ENCODE measurements at regions not wholly inside any gene's neighbourhood (a gene's known extent, or its start where the extent isn't known, plus 50 kb on each side); places are given as distances from the start of the nearest gene placed in this dataset.
"Not testable (repeated sequence)": the region's sequence is repeated elsewhere in the genome, so short reads cannot be mapped to it uniquely, and the experiment has no call there.

- no peak overlapping the region for H3K4me3 ChIP-seq
- H3K4me1 ChIP-seq, result no peaks in the 10 kb centered on the region
- H3K36me3 ChIP-seq (ENCODE audit: insufficient read depth in 1 of 2, low read depth in 1 of 2), result no peaks in the 10 kb centered on the region
- no peak for ATAC-seq
- TF ChIP-seq, protein P1, sequence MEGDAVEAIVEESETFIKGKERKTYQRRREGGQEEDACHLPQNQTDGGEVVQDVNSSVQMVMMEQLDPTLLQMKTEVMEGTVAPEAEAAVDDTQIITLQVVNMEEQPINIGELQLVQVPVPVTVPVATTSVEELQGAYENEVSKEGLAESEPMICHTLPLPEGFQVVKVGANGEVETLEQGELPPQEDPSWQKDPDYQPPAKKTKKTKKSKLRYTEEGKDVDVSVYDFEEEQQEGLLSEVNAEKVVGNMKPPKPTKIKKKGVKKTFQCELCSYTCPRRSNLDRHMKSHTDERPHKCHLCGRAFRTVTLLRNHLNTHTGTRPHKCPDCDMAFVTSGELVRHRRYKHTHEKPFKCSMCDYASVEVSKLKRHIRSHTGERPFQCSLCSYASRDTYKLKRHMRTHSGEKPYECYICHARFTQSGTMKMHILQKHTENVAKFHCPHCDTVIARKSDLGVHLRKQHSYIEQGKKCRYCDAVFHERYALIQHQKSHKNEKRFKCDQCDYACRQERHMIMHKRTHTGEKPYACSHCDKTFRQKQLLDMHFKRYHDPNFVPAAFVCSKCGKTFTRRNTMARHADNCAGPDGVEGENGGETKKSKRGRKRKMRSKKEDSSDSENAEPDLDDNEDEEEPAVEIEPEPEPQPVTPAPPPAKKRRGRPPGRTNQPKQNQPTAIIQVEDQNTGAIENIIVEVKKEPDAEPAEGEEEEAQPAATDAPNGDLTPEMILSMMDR (IDR thresholded peaks at IDR 0.05), result no peak
- H3K27ac ChIP-seq, result no peak overlapping the region
- H3K27me3 ChIP-seq (ENCODE audit: insufficient read depth in 3 of 3, low read length in 2 of 3), result peaks cover 0 to 2% (median 0%) of the 10 kb centered on the region in 3 donors
- DNase-seq, result no peak
- 77 to 88% (median 84%) methylated on average over 3 of the region's 3 CpGs for WGBS, 3 donors
- no peaks in the 10 kb centered on the region for H3K9me3 ChIP-seq
- intact Hi-C loops (cut with DNase I), result no loop called here
These were observed 250.7 kb upstream of the KAZN start for GRCh38 chr1:14347776-14348175.

DNA sequence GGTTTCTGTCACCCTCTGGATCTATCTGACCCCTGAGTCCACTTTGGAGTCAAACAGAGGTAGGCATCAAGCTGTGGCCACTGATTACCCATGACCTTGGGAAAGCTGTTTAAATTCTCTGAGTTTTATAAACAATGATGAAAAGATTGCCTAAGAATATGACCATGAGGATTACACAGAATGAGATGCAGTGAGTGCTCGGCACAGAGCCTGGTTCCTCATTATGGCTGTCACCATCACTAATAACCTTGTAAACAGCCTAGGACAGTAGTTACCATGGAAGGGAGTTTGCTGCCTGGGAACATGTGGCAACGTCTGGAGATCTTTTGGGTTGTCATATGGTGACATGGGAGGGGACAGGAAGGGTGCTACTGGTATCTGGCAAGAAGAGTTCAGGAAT, 248.3 kb upstream of the KAZN start:
- ATAC-seq (no peak), DNase-seq (no peak)
- no peaks in the 10 kb centered on the region for H3K36me3 ChIP-seq (ENCODE audit: insufficient read depth in 1 of 2, low read depth in 1 of 2)
- H3K27ac ChIP-seq, result no peak overlapping the region
- H3K27me3 ChIP-seq (ENCODE audit: insufficient read depth in 3 of 3, low read length in 2 of 3), result no peaks in the 10 kb centered on the region
- intact Hi-C loops (cut with DNase I), result no loop called here
- 37 to 48% (median 39%) methylated on average over 2 of the region's 2 CpGs for WGBS, 3 donors
- TF ChIP-seq, protein P1 (IDR thresholded peaks at IDR 0.05), result no peak
- no peak overlapping the region for H3K4me3 ChIP-seq
- H3K4me1 ChIP-seq, result no peaks in the 10 kb centered on the region
- H3K9me3 ChIP-seq, result no peaks in the 10 kb centered on the region

DNA sequence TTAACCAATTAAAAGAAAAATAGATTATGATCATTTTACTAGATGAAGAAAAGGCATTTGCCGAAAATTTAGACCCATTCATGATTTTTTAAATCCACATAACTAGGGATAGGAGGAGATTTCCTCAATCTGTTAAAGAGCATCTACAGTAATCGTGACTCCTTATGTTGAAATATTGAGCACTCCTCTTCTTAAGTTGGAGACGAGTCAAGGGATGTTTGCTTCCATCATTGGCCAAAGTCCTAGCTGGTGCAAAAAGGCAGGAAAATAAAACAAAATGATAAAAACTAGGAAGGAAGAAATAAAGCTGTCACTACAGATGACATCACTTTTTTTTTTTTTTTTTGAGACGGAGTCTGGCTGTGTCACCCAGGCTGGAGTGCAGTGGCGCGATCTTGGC, 245.6 kb upstream of the KAZN start:
- intact Hi-C loops (cut with DNase I), result no loop called here
- no peak for ATAC-seq
- Histone ChIP-seq H3K27me3 (ENCODE audit: insufficient read depth in 3 of 3, low read length in 2 of 3) (no peaks in the 10 kb centered on the region), H3K36me3 (ENCODE audit: insufficient read depth in 1 of 2, low read depth in 1 of 2) (no peaks in the 10 kb centered on the region), H3K4me3 (no peak overlapping the region), H3K4me1 (no peaks in the 10 kb centered on the region), H3K27ac (no peak overlapping the region), H3K9me3 (no peaks in the 10 kb centered on the region)
- no peak for DNase-seq
- TF ChIP-seq, protein P1 (IDR thresholded peaks at IDR 0.05), result no peak
- 71 to 80% (median 77%) methylated on average over 3 of the region's 6 CpGs for WGBS, 3 donors

DNA sequence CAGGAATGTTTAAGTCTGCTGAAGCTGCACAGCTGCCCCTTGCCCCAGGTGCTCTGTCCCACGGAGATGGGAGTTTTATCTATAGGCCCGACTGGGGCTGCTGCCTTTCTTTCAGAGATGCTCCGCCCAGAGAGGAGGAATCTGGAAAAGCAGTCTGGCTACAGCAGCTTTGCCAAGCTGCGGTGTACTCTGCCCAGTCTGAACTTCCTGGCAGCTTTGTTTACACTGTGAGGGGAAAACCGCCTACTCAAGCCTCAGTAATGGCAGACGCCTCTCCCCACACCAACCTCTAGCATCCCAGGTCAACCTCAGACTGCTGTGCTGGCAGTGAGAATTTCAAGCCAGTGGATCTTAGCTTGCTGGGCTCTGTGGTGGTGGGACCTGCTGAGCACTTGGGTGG, 237.5 kb upstream of the KAZN start:
- H3K27ac ChIP-seq; ATAC-seq; H3K36me3 ChIP-seq (ENCODE audit: insufficient read depth in 1 of 2, low read depth in 1 of 2); DNase-seq; H3K9me3 ChIP-seq; H3K27me3 ChIP-seq (ENCODE audit: insufficient read depth in 3 of 3, low read length in 2 of 3); H3K4me3 ChIP-seq; intact Hi-C loops (cut with DNase I); H3K4me1 ChIP-seq: not testable (repeated sequence)
- 9 to 25% (median 14%) methylated on average over 6 of the region's 6 CpGs for WGBS, 3 donors

DNA sequence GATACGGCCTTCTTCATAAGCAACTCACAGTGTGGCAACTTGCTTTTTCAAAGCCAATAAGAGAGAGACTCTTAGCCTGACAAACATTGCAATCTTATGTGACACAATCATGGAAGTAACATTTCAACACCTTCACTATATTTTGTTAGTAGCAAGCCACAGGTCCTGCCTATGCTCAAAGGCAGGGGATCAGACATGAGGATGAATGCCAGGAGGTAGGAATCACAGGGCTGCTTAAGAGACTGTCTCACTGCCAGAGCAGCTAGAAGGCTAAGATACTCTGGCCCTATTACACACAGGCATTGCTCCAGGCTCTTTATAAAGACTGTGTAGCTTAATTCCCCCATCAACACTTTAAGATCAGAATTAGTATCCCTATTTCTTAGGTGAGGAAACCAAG, 236.2 kb upstream of the KAZN start:
- H3K27me3 ChIP-seq (ENCODE audit: insufficient read depth in 3 of 3, low read length in 2 of 3), result peaks cover 0 to 13% (median 0%) of the 10 kb centered on the region in 3 donors
- ATAC-seq, result no peak
- TF ChIP-seq, protein P1 (IDR thresholded peaks at IDR 0.05), result no peak
- WGBS, 3 donors, result 92 to 97% (median 93%) methylated on average over 1 of the region's 1 CpG
- no peak overlapping the region for H3K27ac ChIP-seq
- H3K4me1 ChIP-seq, result no peaks in the 10 kb centered on the region
- intact Hi-C loops (cut with DNase I), result no loop called here
- H3K9me3 ChIP-seq, result no peaks in the 10 kb centered on the region
- H3K4me3 ChIP-seq, result no peak overlapping the region
- H3K36me3 ChIP-seq (ENCODE audit: insufficient read depth in 1 of 2, low read depth in 1 of 2), result no peaks in the 10 kb centered on the region
- DNase-seq, result no peak

Measured in psoas muscle (tissue), 7 donors.